Esophagus muscularis mucosa (tissue), 3 donors: ENCODE measurements at regions not wholly inside any gene's neighbourhood (a gene's known extent, or its start where the extent isn't known, plus 50 kb on each side); places are given as distances from the start of the nearest gene placed in this dataset.

Experiments used
- POLR2A ChIP-seq: fragments of 450-650 bp; IDR thresholded peaks from one replicate; pipeline ENCODE4 v1.6.1; 2017; ENCODE audit warnings: antibody characterized with exemption, moderate library complexity, mild to moderate bottlenecking, low read depth
- TF ChIP-seq, protein P1 (sequence below), 3 experiments: fragments of 200-600 bp in 2 of 3; fragments of 450-650 bp in 1 of 3; sonication (generic) in 2 of 3; IDR thresholded peaks; one replicate each; pipeline ENCODE4 v1.5.1; 2017 to 2019; ENCODE audit warnings: antibody characterized with exemption in 3 of 3, mild to moderate bottlenecking in 2 of 3, moderate library complexity in 1 of 3

DNA sequence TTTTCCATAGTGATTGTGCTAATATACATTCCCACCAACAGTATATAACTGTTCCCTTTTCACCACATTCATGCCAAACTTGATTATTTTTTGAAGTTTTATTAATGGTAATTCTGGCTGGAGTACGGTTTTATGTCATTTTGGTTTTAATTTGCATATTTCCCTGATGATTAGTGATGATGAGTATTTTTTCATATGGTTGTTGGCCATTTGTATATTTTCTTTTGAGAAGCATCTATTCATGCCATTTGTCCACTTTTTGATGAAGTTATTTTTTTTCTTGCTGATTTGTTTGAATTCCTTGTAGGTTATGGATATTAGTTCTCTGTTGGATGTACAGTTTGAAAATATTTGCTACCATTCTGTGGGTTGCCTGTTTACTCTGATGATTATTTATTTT, 484.4 kb upstream of the SPRY2 start:
- TF ChIP-seq POLR2A: no peak
- TF ChIP-seq, protein P1, sequence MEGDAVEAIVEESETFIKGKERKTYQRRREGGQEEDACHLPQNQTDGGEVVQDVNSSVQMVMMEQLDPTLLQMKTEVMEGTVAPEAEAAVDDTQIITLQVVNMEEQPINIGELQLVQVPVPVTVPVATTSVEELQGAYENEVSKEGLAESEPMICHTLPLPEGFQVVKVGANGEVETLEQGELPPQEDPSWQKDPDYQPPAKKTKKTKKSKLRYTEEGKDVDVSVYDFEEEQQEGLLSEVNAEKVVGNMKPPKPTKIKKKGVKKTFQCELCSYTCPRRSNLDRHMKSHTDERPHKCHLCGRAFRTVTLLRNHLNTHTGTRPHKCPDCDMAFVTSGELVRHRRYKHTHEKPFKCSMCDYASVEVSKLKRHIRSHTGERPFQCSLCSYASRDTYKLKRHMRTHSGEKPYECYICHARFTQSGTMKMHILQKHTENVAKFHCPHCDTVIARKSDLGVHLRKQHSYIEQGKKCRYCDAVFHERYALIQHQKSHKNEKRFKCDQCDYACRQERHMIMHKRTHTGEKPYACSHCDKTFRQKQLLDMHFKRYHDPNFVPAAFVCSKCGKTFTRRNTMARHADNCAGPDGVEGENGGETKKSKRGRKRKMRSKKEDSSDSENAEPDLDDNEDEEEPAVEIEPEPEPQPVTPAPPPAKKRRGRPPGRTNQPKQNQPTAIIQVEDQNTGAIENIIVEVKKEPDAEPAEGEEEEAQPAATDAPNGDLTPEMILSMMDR (IDR thresholded peaks at IDR 0.05): no peak
